ENCODE measurements at regions not wholly inside any gene's neighbourhood (a gene's known extent, or its start where the extent isn't known, plus 50 kb on each side); places are given as distances from the start of the nearest gene placed in this dataset.

DNA sequence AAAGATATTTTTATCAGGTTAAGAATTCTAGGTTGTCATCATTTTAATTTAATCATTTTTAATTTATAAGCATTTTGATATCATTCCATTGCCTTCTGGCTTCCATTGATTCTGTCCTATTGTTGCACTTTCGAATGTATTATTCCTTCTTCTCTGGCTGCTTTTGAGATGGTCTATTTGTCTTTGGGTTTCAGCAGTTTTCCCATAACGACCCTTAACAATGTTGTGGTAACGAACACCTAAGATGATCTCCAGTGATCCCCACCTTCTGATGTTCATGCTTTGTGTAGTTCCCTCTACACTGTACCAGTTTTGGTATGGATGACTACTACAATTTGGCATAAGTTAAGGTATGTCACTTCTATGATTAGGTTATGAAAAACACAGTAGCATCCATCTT lies 59.9 kb downstream of the MINAR1 start:
- peaks cover 0 to 45% (median 0%) of the 10 kb centered on the region in 7 donors for H3K27me3 ChIP-seq (replicated peaks in 1 of 7)
- H3K9me3 ChIP-seq, result no peaks in the 10 kb centered on the region
- no peak overlapping the region for H3K4me3 ChIP-seq
- TF ChIP-seq CTCF (IDR thresholded peaks at IDR 0.05 in 8 of 11, conservative IDR thresholded peaks at IDR 0.05 in 3 of 11) (no peak), POLR2AphosphoS5 (IDR thresholded peaks at IDR 0.05) (no peak), POLR2A (IDR thresholded peaks at IDR 0.05) (no peak)
- intact Hi-C loops (cut with DNase I; ENCODE audit: low total_unique reads), result no loop called here
- no peak for DNase-seq
- H3K4me1 ChIP-seq, result no peaks in the 10 kb centered on the region
- no peak overlapping the region for H3K27ac ChIP-seq
- H3K36me3 ChIP-seq, result no peaks in the 10 kb centered on the region
- 70 to 88% (median 82%) methylated on average over 3 of the region's 3 CpGs for WGBS, 5 donors

- no peaks in the 10 kb centered on the region for H3K36me3 ChIP-seq
- TF ChIP-seq POLR2A (IDR thresholded peaks at IDR 0.05) (no peak), POLR2AphosphoS5 (IDR thresholded peaks at IDR 0.05) (no peak), CTCF (IDR thresholded peaks at IDR 0.05 in 8 of 11, conservative IDR thresholded peaks at IDR 0.05 in 3 of 11) (no peak)
- intact Hi-C loops (cut with DNase I; ENCODE audit: low total_unique reads), result no loop called here
- H3K27ac ChIP-seq, result no peak overlapping the region
- DNase-seq, result no peak
- WGBS, 5 donors, result 55 to 69% (median 58%) methylated on average over 7 of the region's 7 CpGs
- H3K27me3 ChIP-seq (replicated peaks in 1 of 7), result peaks cover 0 to 45% (median 0%) of the 10 kb centered on the region in 7 donors
- no peak overlapping the region for H3K4me3 ChIP-seq
- no peaks in the 10 kb centered on the region for H3K9me3 ChIP-seq
- H3K4me1 ChIP-seq, result no peaks in the 10 kb centered on the region
Observed at GRCh38 chr15:79494384-79494909, 62.3 kb downstream of the MINAR1 start.

- no peaks in the 10 kb centered on the region for H3K36me3 ChIP-seq
- no peak for DNase-seq
- 66 to 75% (median 71%) methylated on average over 6 of the region's 6 CpGs for WGBS, 5 donors
- H3K4me1 ChIP-seq, result no peaks in the 10 kb centered on the region
- no peak overlapping the region for H3K4me3 ChIP-seq
- no peak overlapping the region for H3K27ac ChIP-seq
- TF ChIP-seq CTCF (IDR thresholded peaks at IDR 0.05 in 8 of 11, conservative IDR thresholded peaks at IDR 0.05 in 3 of 11), result no peak
- no peak for TF ChIP-seq POLR2AphosphoS5 (IDR thresholded peaks at IDR 0.05)
- no peak for TF ChIP-seq POLR2A (IDR thresholded peaks at IDR 0.05)
- intact Hi-C loops (cut with DNase I; ENCODE audit: low total_unique reads), result no loop called here
- no peaks in the 10 kb centered on the region for H3K9me3 ChIP-seq
- H3K27me3 ChIP-seq (replicated peaks in 1 of 7), result peaks cover 0 to 45% (median 0%) of the 10 kb centered on the region in 7 donors
Observed at GRCh38 chr15:79494963-79495755, 63.0 kb downstream of the MINAR1 start.

GRCh38 chr15:79495775-79496174 lies 63.6 kb downstream of the MINAR1 start:
- intact Hi-C loops (cut with DNase I; ENCODE audit: low total_unique reads), result no loop called here
- peaks cover 0 to 45% (median 0%) of the 10 kb centered on the region in 7 donors for H3K27me3 ChIP-seq (replicated peaks in 1 of 7)
- H3K9me3 ChIP-seq, result no peaks in the 10 kb centered on the region
- H3K4me1 ChIP-seq, result no peaks in the 10 kb centered on the region
- no peak overlapping the region for H3K4me3 ChIP-seq
- 71 to 94% (median 88%) methylated on average over 2 of the region's 2 CpGs for WGBS, 5 donors
- no peak for DNase-seq
- no peak overlapping the region for H3K27ac ChIP-seq
- no peaks in the 10 kb centered on the region for H3K36me3 ChIP-seq
- TF ChIP-seq CTCF (IDR thresholded peaks at IDR 0.05 in 8 of 11, conservative IDR thresholded peaks at IDR 0.05 in 3 of 11) (no peak), POLR2A (IDR thresholded peaks at IDR 0.05) (no peak), POLR2AphosphoS5 (IDR thresholded peaks at IDR 0.05) (no peak)
